HG02852 (cell line): ENCODE measurements at regions not wholly inside any gene's neighbourhood (a gene's known extent, or its start where the extent isn't known, plus 50 kb on each side); places are given as distances from the start of the nearest gene placed in this dataset.
A peak's percentile ranks its signal among the peaks of the same experiment; 100 is the strongest.

Experiments used
- ATAC-seq: cut with Tn5 transposase; IDR thresholded peaks from one replicate; pipeline ENCODE4 v1.9.1; 2021; ENCODE audit warnings: mild to moderate bottlenecking, moderate library complexity; ENCODE audit not compliant: unreplicated experiment

- ATAC-seq: no peak
Observed at GRCh38 chr4:156191044-156191781, 237.5 kb upstream of the CTSO start.

- ATAC-seq: no peak
Observed at GRCh38 chr4:156190615-156191014, 236.9 kb upstream of the CTSO start.

- no peak for ATAC-seq
Observed at GRCh38 chr4:156188596-156188995, 234.9 kb upstream of the CTSO start.

GRCh38 chr4:156186111-156186510 is 232.4 kb upstream of the CTSO start:
- ATAC-seq: no peak

GRCh38 chr4:156185514-156186055 is 231.9 kb upstream of the CTSO start:
- no peak for ATAC-seq

- no peak for ATAC-seq
Observed at GRCh38 chr4:156182269-156182668, 228.6 kb upstream of the CTSO start.

- ATAC-seq: no peak
Observed at GRCh38 chr4:156177941-156178340, 224.3 kb upstream of the CTSO start.

- ATAC-seq: no peak
Observed at GRCh38 chr4:156176896-156177295, 223.2 kb upstream of the CTSO start.

GRCh38 chr4:156173937-156174336 is 220.3 kb upstream of the CTSO start:
- no peak for ATAC-seq

- no peak for ATAC-seq
Observed at GRCh38 chr4:156173486-156173885, 219.8 kb upstream of the CTSO start.

GRCh38 chr4:156169861-156170260 is 216.2 kb upstream of the CTSO start:
- ATAC-seq: no peak

GRCh38 chr4:156169011-156169410 is 215.3 kb upstream of the CTSO start:
- ATAC-seq: peak; percentile 66

- ATAC-seq: no peak
Observed at GRCh38 chr4:156168288-156168687, 214.6 kb upstream of the CTSO start.

GRCh38 chr4:156158747-156159146 is 205.1 kb upstream of the CTSO start:
- ATAC-seq: peak; percentile 97

- ATAC-seq: no peak
Observed at GRCh38 chr4:156154978-156155377, 201.3 kb upstream of the CTSO start.

GRCh38 chr4:156146571-156146970 is 192.9 kb upstream of the CTSO start:
- no peak for ATAC-seq

- ATAC-seq: no peak
Observed at GRCh38 chr4:156144961-156145360, 191.3 kb upstream of the CTSO start.

- ATAC-seq: no peak
Observed at GRCh38 chr4:156138781-156139280, 185.2 kb upstream of the CTSO start.

- ATAC-seq: no peak
Observed at GRCh38 chr4:156137679-156138473, 184.2 kb upstream of the CTSO start.

GRCh38 chr4:156132196-156132595 is 178.5 kb upstream of the CTSO start:
- no peak for ATAC-seq

- ATAC-seq: no peak
Observed at GRCh38 chr4:156128616-156129015, 174.9 kb upstream of the CTSO start.
